ENCODE measurements at regions not wholly inside any gene's neighbourhood (a gene's known extent, or its start where the extent isn't known, plus 50 kb on each side); places are given as distances from the start of the nearest gene placed in this dataset.
"Not testable (repeated sequence)": the region's sequence is repeated elsewhere in the genome, so short reads cannot be mapped to it uniquely, and the experiment has no call there.

GRCh38 chr7:57210871-57211270 is 78.6 kb upstream of the ZNF479 start:
- H3K27me3 ChIP-seq (ENCODE audit: control insufficient read depth in 1 of 2, insufficient read depth in 2 of 2, low read length in 2 of 2): no peaks in the 10 kb centered on the region
- no peaks in the 10 kb centered on the region for H3K4me1 ChIP-seq (ENCODE audit: control insufficient read depth, insufficient read depth, low read length)
- H3K4me3 ChIP-seq (ENCODE audit: low read length in 2 of 2): no peak overlapping the region
- H3K9me3 ChIP-seq (ENCODE audit: control insufficient read depth in 2 of 2, low read length in 2 of 2): peaks cover 3 to 9% of the 10 kb centered on the region in 2 donors
- H3K36me3 ChIP-seq (ENCODE audit: control insufficient read depth in 2 of 2, insufficient read depth in 2 of 2, low read length in 2 of 2): no peaks in the 10 kb centered on the region
- no peak overlapping the region for H3K27ac ChIP-seq (ENCODE audit: low read length)
- no peak overlapping the region for H3K9ac ChIP-seq (ENCODE audit: low read length in 2 of 2)

- H3K36me3 ChIP-seq (ENCODE audit: control insufficient read depth in 2 of 2, insufficient read depth in 2 of 2, low read length in 2 of 2): no peaks in the 10 kb centered on the region
- H3K4me1 ChIP-seq (ENCODE audit: control insufficient read depth, insufficient read depth, low read length): no peaks in the 10 kb centered on the region
- no peak overlapping the region for H3K27ac ChIP-seq (ENCODE audit: low read length)
- H3K27me3 ChIP-seq (ENCODE audit: control insufficient read depth in 1 of 2, insufficient read depth in 2 of 2, low read length in 2 of 2): no peaks in the 10 kb centered on the region
- peaks cover 0 to 9% of the 10 kb centered on the region in 2 donors for H3K9me3 ChIP-seq (ENCODE audit: control insufficient read depth in 2 of 2, low read length in 2 of 2)
- no peak overlapping the region for H3K4me3 ChIP-seq (ENCODE audit: low read length in 2 of 2)
- no peak overlapping the region for H3K9ac ChIP-seq (ENCODE audit: low read length in 2 of 2)
These were observed 79.3 kb upstream of the ZNF479 start for GRCh38 chr7:57211428-57212100.

GRCh38 chr7:57215423-57215822 is 83.2 kb upstream of the ZNF479 start:
- Histone ChIP-seq H3K27me3 (ENCODE audit: control insufficient read depth in 1 of 2, insufficient read depth in 2 of 2, low read length in 2 of 2) (no peaks in the 10 kb centered on the region), H3K27ac (ENCODE audit: low read length) (no peak overlapping the region), H3K9ac (ENCODE audit: low read length in 2 of 2) (no peak overlapping the region), H3K4me1 (ENCODE audit: control insufficient read depth, insufficient read depth, low read length) (no peaks in the 10 kb centered on the region), H3K36me3 (ENCODE audit: control insufficient read depth in 2 of 2, insufficient read depth in 2 of 2, low read length in 2 of 2) (no peaks in the 10 kb centered on the region), H3K9me3 (ENCODE audit: control insufficient read depth in 2 of 2, low read length in 2 of 2) (peaks cover 2 to 9% of the 10 kb centered on the region in 2 donors), H3K4me3 (ENCODE audit: low read length in 2 of 2) (no peak overlapping the region)

GRCh38 chr7:57216340-57216739 is 84.1 kb upstream of the ZNF479 start:
- Histone ChIP-seq H3K9ac (ENCODE audit: low read length in 2 of 2) (no peak overlapping the region), H3K4me1 (ENCODE audit: control insufficient read depth, insufficient read depth, low read length) (no peaks in the 10 kb centered on the region), H3K27ac (ENCODE audit: low read length) (no peak overlapping the region), H3K36me3 (ENCODE audit: control insufficient read depth in 2 of 2, insufficient read depth in 2 of 2, low read length in 2 of 2) (no peaks in the 10 kb centered on the region), H3K4me3 (ENCODE audit: low read length in 2 of 2) (no peak overlapping the region), H3K27me3 (ENCODE audit: control insufficient read depth in 1 of 2, insufficient read depth in 2 of 2, low read length in 2 of 2) (no peaks in the 10 kb centered on the region), H3K9me3 (ENCODE audit: control insufficient read depth in 2 of 2, low read length in 2 of 2) (peaks cover 3 to 9% of the 10 kb centered on the region in 2 donors)

GRCh38 chr7:57218196-57218716 is 86.0 kb upstream of the ZNF479 start:
- peaks cover 3 to 9% of the 10 kb centered on the region in 2 donors for H3K9me3 ChIP-seq (ENCODE audit: control insufficient read depth in 2 of 2, low read length in 2 of 2)
- no peaks in the 10 kb centered on the region for H3K4me1 ChIP-seq (ENCODE audit: control insufficient read depth, insufficient read depth, low read length)
- no peaks in the 10 kb centered on the region for H3K36me3 ChIP-seq (ENCODE audit: control insufficient read depth in 2 of 2, insufficient read depth in 2 of 2, low read length in 2 of 2)

GRCh38 chr7:57220746-57221145 is 88.5 kb upstream of the ZNF479 start:
- peaks cover 3 to 6% of the 10 kb centered on the region in 2 donors for H3K9me3 ChIP-seq (ENCODE audit: control insufficient read depth in 2 of 2, low read length in 2 of 2)
- H3K4me3 ChIP-seq (ENCODE audit: low read length in 2 of 2): no peak overlapping the region
- H3K4me1 ChIP-seq (ENCODE audit: control insufficient read depth, insufficient read depth, low read length): no peaks in the 10 kb centered on the region

More at GRCh38 chr7:57218196-57218716, 86.0 kb upstream of the ZNF479 start:
- no peak overlapping the region for H3K9ac ChIP-seq (ENCODE audit: low read length in 2 of 2)
- no peaks in the 10 kb centered on the region for H3K27me3 ChIP-seq (ENCODE audit: control insufficient read depth in 1 of 2, insufficient read depth in 2 of 2, low read length in 2 of 2)
- H3K27ac ChIP-seq (ENCODE audit: low read length): no peak overlapping the region
- H3K4me3 ChIP-seq (ENCODE audit: low read length in 2 of 2): no peak overlapping the region

GRCh38 chr7:57225666-57226065 is 93.4 kb upstream of the ZNF479 start:
- no peaks in the 10 kb centered on the region for H3K4me1 ChIP-seq (ENCODE audit: control insufficient read depth, insufficient read depth, low read length)
- no peak overlapping the region for H3K27ac ChIP-seq (ENCODE audit: low read length)
- H3K4me3 ChIP-seq (ENCODE audit: low read length in 2 of 2): no peak overlapping the region
- H3K9me3 ChIP-seq (ENCODE audit: control insufficient read depth in 2 of 2, low read length in 2 of 2): peaks cover 0 to 6% of the 10 kb centered on the region in 2 donors
- H3K27me3 ChIP-seq (ENCODE audit: control insufficient read depth in 1 of 2, insufficient read depth in 2 of 2, low read length in 2 of 2): no peaks in the 10 kb centered on the region
- no peaks in the 10 kb centered on the region for H3K36me3 ChIP-seq (ENCODE audit: control insufficient read depth in 2 of 2, insufficient read depth in 2 of 2, low read length in 2 of 2)
- no peak overlapping the region for H3K9ac ChIP-seq (ENCODE audit: low read length in 2 of 2)

More at GRCh38 chr7:57220746-57221145, 88.5 kb upstream of the ZNF479 start:
- Histone ChIP-seq H3K27ac (ENCODE audit: low read length) (no peak overlapping the region), H3K9ac (ENCODE audit: low read length in 2 of 2) (no peak overlapping the region), H3K36me3 (ENCODE audit: control insufficient read depth in 2 of 2, insufficient read depth in 2 of 2, low read length in 2 of 2) (no peaks in the 10 kb centered on the region), H3K27me3 (ENCODE audit: control insufficient read depth in 1 of 2, insufficient read depth in 2 of 2, low read length in 2 of 2) (no peaks in the 10 kb centered on the region)

- not testable (repeated sequence) for H3K27ac ChIP-seq (ENCODE audit: low read length); H3K36me3 ChIP-seq (ENCODE audit: control insufficient read depth in 2 of 2, insufficient read depth in 2 of 2, low read length in 2 of 2); H3K27me3 ChIP-seq (ENCODE audit: control insufficient read depth in 1 of 2, insufficient read depth in 2 of 2, low read length in 2 of 2); H3K4me1 ChIP-seq (ENCODE audit: control insufficient read depth, insufficient read depth, low read length); H3K4me3 ChIP-seq (ENCODE audit: low read length in 2 of 2); H3K9ac ChIP-seq (ENCODE audit: low read length in 2 of 2)
- H3K9me3 ChIP-seq (ENCODE audit: control insufficient read depth in 2 of 2, low read length in 2 of 2): peaks cover 3 to 22% of the 10 kb centered on the region in 2 donors
These were observed 109.0 kb upstream of the ZNF479 start for GRCh38 chr7:57241236-57241635.

GRCh38 chr7:57243551-57243950 is 111.3 kb upstream of the ZNF479 start:
- H3K9ac ChIP-seq (ENCODE audit: low read length in 2 of 2); H3K36me3 ChIP-seq (ENCODE audit: control insufficient read depth in 2 of 2, insufficient read depth in 2 of 2, low read length in 2 of 2); H3K4me1 ChIP-seq (ENCODE audit: control insufficient read depth, insufficient read depth, low read length); H3K27ac ChIP-seq (ENCODE audit: low read length); H3K27me3 ChIP-seq (ENCODE audit: control insufficient read depth in 1 of 2, insufficient read depth in 2 of 2, low read length in 2 of 2); H3K4me3 ChIP-seq (ENCODE audit: low read length in 2 of 2): not testable (repeated sequence)
- H3K9me3 ChIP-seq (ENCODE audit: control insufficient read depth in 2 of 2, low read length in 2 of 2): peaks cover 3 to 30% of the 10 kb centered on the region in 2 donors

GRCh38 chr7:57244345-57244980 is 112.2 kb upstream of the ZNF479 start:
- H3K27ac ChIP-seq (ENCODE audit: low read length); H3K4me1 ChIP-seq (ENCODE audit: control insufficient read depth, insufficient read depth, low read length); H3K4me3 ChIP-seq (ENCODE audit: low read length in 2 of 2); H3K36me3 ChIP-seq (ENCODE audit: control insufficient read depth in 2 of 2, insufficient read depth in 2 of 2, low read length in 2 of 2); H3K27me3 ChIP-seq (ENCODE audit: control insufficient read depth in 1 of 2, insufficient read depth in 2 of 2, low read length in 2 of 2); H3K9ac ChIP-seq (ENCODE audit: low read length in 2 of 2): not testable (repeated sequence)
- H3K9me3 ChIP-seq (ENCODE audit: control insufficient read depth in 2 of 2, low read length in 2 of 2): peaks cover 3 to 24% of the 10 kb centered on the region in 2 donors

GRCh38 chr7:57245206-57245605 is 113.0 kb upstream of the ZNF479 start:
- H3K4me3 ChIP-seq (ENCODE audit: low read length in 2 of 2): no peak overlapping the region

More at GRCh38 chr7:57245206-57245605, 113.0 kb upstream of the ZNF479 start:
- H3K4me1 ChIP-seq (ENCODE audit: control insufficient read depth, insufficient read depth, low read length): no peaks in the 10 kb centered on the region
- H3K9ac ChIP-seq (ENCODE audit: low read length in 2 of 2): no peak overlapping the region
- H3K36me3 ChIP-seq (ENCODE audit: control insufficient read depth in 2 of 2, insufficient read depth in 2 of 2, low read length in 2 of 2): no peaks in the 10 kb centered on the region
- peaks cover 3 to 24% of the 10 kb centered on the region in 2 donors for H3K9me3 ChIP-seq (ENCODE audit: control insufficient read depth in 2 of 2, low read length in 2 of 2)
- no peaks in the 10 kb centered on the region for H3K27me3 ChIP-seq (ENCODE audit: control insufficient read depth in 1 of 2, insufficient read depth in 2 of 2, low read length in 2 of 2)
- H3K27ac ChIP-seq (ENCODE audit: low read length): no peak overlapping the region

Measured in stomach smooth muscle (tissue), 2 donors.